ENCODE measurements at regions not wholly inside any gene's neighbourhood (a gene's known extent, or its start where the extent isn't known, plus 50 kb on each side); places are given as distances from the start of the nearest gene placed in this dataset.

DNA sequence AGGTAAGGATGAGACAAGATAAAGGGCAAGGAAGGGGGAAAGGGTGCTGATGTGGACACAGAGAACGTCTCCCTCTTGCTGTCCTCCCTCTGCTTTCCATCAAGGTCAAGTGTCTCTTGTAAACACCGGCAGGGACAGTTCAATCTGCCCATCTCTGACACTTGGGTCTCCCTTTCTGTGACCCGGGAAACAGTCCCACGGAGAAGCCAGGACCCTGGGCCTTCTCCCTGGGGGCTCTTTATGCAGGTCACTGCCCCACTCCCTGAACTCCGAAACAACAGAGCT, 254.3 kb downstream of the LTN1 start:
- Histone ChIP-seq H3K27ac (ENCODE audit: low read depth) (no peak overlapping the region), H3K79me2 (replicated peaks; ENCODE audit: insufficient read depth) (no peaks in the 10 kb centered on the region), H4K20me1 (replicated peaks; ENCODE audit: insufficient read depth) (no peaks in the 10 kb centered on the region), H3K4me1 (ENCODE audit: insufficient read depth) (peaks cover 12% of the 10 kb centered on the region; the same call in 1 of the 2 replicates), H3K27me3 (ENCODE audit: insufficient read depth) (no peaks in the 10 kb centered on the region), H3K4me3 (no peak overlapping the region), H3F3A (replicated peaks; ENCODE audit: low read depth) (no peaks in the 10 kb centered on the region), H3K9me2 (ENCODE audit: insufficient read depth) (no peaks in the 10 kb centered on the region), H3K36me3 (ENCODE audit: insufficient read depth) (no peaks in the 10 kb centered on the region), H2AFZ (peak overlapping the region; percentile 33), H3K4me2 (0 out of 2 replicates have a peak overlapping the region, but pooled peaks have one; percentile 3)
- H3K36me3 Mint-ChIP-seq (ENCODE audit: low read depth), result peaks cover 2% of the 10 kb centered on the region; the same call in 2 of the 3 replicates
- H3K27me3 Mint-ChIP-seq (ENCODE audit: insufficient read depth, low read depth, poor library complexity), result peaks cover 4% of the 10 kb centered on the region
- DNase-seq (ENCODE audit: low spot score) (no peak), ATAC-seq (no peak)
- no peak overlapping the region for H3K4me3 Mint-ChIP-seq
- TF ChIP-seq NANOG (IDR thresholded peaks at IDR 0.05; ENCODE audit: borderline replicate concordance) (no peak), EZH2 (IDR thresholded peaks at IDR 0.05; ENCODE audit: low read depth, unreplicated experiment) (no peak), EZH2phosphoT487 (IDR thresholded peaks at IDR 0.05; ENCODE audit: unreplicated experiment) (no peak), CTCF (conservative IDR thresholded peaks at IDR 0.05; ENCODE audit: low read depth in 2 of 2) (no peak), ETS1 (IDR thresholded peaks at IDR 0.05) (no peak), POLR2AphosphoS5 (IDR thresholded peaks at IDR 0.05; ENCODE audit: low read depth) (no peak), CREB1 (CRISPR knock-in tag; IDR thresholded peaks at IDR 0.05; ENCODE audit: low read depth) (no peak)
- H3K27ac Mint-ChIP-seq, result 0 out of 2 replicates have a peak overlapping the region, but pooled peaks have one; percentile 72
- H3K9me3 Mint-ChIP-seq, result peaks cover 3% of the 10 kb centered on the region; the same call in 1 of the 3 replicates
- H3K4me1 Mint-ChIP-seq, result peaks cover 19% of the 10 kb centered on the region

GRCh38 chr21:28737674-28738419, 254.8 kb downstream of the LTN1 start:
- H3K9me3 Mint-ChIP-seq, result no peaks in the 10 kb centered on the region; the same call in 2 of the 3 replicates
- DNase-seq (ENCODE audit: low spot score) (no peak), ATAC-seq (no peak)
- H3K4me3 Mint-ChIP-seq, result no peak overlapping the region
- Histone ChIP-seq H3K27ac (ENCODE audit: low read depth) (no peak overlapping the region), H4K20me1 (replicated peaks; ENCODE audit: insufficient read depth) (no peaks in the 10 kb centered on the region), H3K4me1 (ENCODE audit: insufficient read depth) (peaks cover 12% of the 10 kb centered on the region; the same call in 1 of the 2 replicates), H3K9me2 (ENCODE audit: insufficient read depth) (0 out of 2 replicates have a peak, but pooled peaks cover 3% of the 10 kb centered on the region), H3K4me2 (no peak overlapping the region), H3F3A (replicated peaks; ENCODE audit: low read depth) (no peaks in the 10 kb centered on the region), H3K79me2 (replicated peaks; ENCODE audit: insufficient read depth) (no peaks in the 10 kb centered on the region), H3K4me3 (no peak overlapping the region), H2AFZ (no peak overlapping the region), H3K27me3 (ENCODE audit: insufficient read depth) (no peaks in the 10 kb centered on the region), H3K36me3 (ENCODE audit: insufficient read depth) (no peaks in the 10 kb centered on the region)
- H3K36me3 Mint-ChIP-seq (ENCODE audit: low read depth), result no peaks in the 10 kb centered on the region; the same call in 2 of the 3 replicates
- peaks cover 19% of the 10 kb centered on the region for H3K4me1 Mint-ChIP-seq
- H3K27ac Mint-ChIP-seq, result 0 out of 2 replicates have a peak overlapping the region, but pooled peaks have one; percentile 72
- H3K27me3 Mint-ChIP-seq (ENCODE audit: insufficient read depth, low read depth, poor library complexity), result peaks cover 2% of the 10 kb centered on the region
- TF ChIP-seq ETS1 (IDR thresholded peaks at IDR 0.05) (no peak), STAT1 (IDR thresholded peaks at IDR 0.05; ENCODE audit: unreplicated experiment) (no peak), CREB1 (CRISPR knock-in tag; IDR thresholded peaks at IDR 0.05; ENCODE audit: low read depth) (no peak), NANOG (IDR thresholded peaks at IDR 0.05; ENCODE audit: borderline replicate concordance) (no peak)
- TF ChIP-seq, protein P1, sequence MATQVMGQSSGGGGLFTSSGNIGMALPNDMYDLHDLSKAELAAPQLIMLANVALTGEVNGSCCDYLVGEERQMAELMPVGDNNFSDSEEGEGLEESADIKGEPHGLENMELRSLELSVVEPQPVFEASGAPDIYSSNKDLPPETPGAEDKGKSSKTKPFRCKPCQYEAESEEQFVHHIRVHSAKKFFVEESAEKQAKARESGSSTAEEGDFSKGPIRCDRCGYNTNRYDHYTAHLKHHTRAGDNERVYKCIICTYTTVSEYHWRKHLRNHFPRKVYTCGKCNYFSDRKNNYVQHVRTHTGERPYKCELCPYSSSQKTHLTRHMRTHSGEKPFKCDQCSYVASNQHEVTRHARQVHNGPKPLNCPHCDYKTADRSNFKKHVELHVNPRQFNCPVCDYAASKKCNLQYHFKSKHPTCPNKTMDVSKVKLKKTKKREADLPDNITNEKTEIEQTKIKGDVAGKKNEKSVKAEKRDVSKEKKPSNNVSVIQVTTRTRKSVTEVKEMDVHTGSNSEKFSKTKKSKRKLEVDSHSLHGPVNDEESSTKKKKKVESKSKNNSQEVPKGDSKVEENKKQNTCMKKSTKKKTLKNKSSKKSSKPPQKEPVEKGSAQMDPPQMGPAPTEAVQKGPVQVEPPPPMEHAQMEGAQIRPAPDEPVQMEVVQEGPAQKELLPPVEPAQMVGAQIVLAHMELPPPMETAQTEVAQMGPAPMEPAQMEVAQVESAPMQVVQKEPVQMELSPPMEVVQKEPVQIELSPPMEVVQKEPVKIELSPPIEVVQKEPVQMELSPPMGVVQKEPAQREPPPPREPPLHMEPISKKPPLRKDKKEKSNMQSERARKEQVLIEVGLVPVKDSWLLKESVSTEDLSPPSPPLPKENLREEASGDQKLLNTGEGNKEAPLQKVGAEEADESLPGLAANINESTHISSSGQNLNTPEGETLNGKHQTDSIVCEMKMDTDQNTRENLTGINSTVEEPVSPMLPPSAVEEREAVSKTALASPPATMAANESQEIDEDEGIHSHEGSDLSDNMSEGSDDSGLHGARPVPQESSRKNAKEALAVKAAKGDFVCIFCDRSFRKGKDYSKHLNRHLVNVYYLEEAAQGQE (IDR thresholded peaks at IDR 0.05; ENCODE audit: unreplicated experiment), result no peak

Data from GM23338 (cell line).